Right lobe of liver (tissue), 6 donors: ENCODE measurements at regions not wholly inside any gene's neighbourhood (a gene's known extent, or its start where the extent isn't known, plus 50 kb on each side); places are given as distances from the start of the nearest gene placed in this dataset.

Source experiments
- ATAC-seq, 4 donors: fragments of 200-7000 bp; cut with Tn5 transposase; one replicate each; pipeline ENCODE4 v1.9.1; 2020; ENCODE audit warnings: mild to moderate bottlenecking in 4 of 4, moderate library complexity in 4 of 4
- DNase-seq, 3 donors: peaks; one replicate each; pipeline ENCODE4 v3.0.0-alpha.2; 2020
- H3K27ac ChIP-seq, 3 donors: fragments of 200-600 bp; one replicate each; pipeline ENCODE4 v1.8.0; 2022
- H3K27me3 ChIP-seq, 2 donors: fragments of 200-600 bp; one replicate each; pipeline ENCODE4 v1.8.0; 2022
- H3K36me3 ChIP-seq, 4 donors: fragments of 200-600 bp; sonication (generic) in 1 of 4; one replicate each; pipeline versions ENCODE4 v1.5.1 to v1.8.0; 2017 to 2022; ENCODE audit warnings: control low read depth in 1 of 4
- H3K4me1 ChIP-seq, 4 donors: fragments of 200-600 bp; sonication (generic) in 1 of 4; one replicate each; pipeline versions ENCODE4 v1.5.1 to v1.8.0; 2017 to 2022; ENCODE audit warnings: control low read depth in 1 of 4
- H3K4me3 ChIP-seq, 3 donors: fragments of 200-600 bp; one replicate each; pipeline ENCODE4 v1.8.0; 2022
- H3K9me3 ChIP-seq, 4 donors: fragments of 200-600 bp; sonication (generic) in 1 of 4; one replicate each; pipeline versions ENCODE4 v1.5.1 to v1.8.0; 2017 to 2022; ENCODE audit warnings: control low read depth in 1 of 4
- POLR2A ChIP-seq: fragments of 450-650 bp; IDR thresholded peaks from one replicate; pipeline ENCODE4 v1.6.1; 2017; ENCODE audit warnings: antibody characterized with exemption, mild to moderate bottlenecking
- WGBS: methylation state at CpG from one replicate; pipeline ENCODE4 v1.1.6; 2018; ENCODE audit warnings: low coverage, low lambda C conversion rate; ENCODE audit not compliant: insufficient coverage; ENCODE audit errors: missing lambda C conversion rate; 5-methylcytosine and 5-hydroxymethylcytosine counted together
- intact Hi-C, 2 donors: fragments of 100-400 bp; cut with DNase I; formaldehyde crosslinking; loops; one replicate each; pipeline versions ENCODE4 v1.11.2 to v1.14.1; 2022
- TF ChIP-seq, protein P1 (sequence below), 4 donors: fragments of 200-600 bp in 3 of 4; fragments of 450-650 bp in 1 of 4; IDR thresholded peaks; one replicate each; pipeline versions ENCODE4 v1.5.1 to v1.8.0; 2016 to 2022; ENCODE audit warnings: antibody characterized with exemption in 4 of 4, mild to moderate bottlenecking in 2 of 4
- donor health status: DM: no; HTN: yes; CAD: no.
- donor health status: DM: no; HTN: no; CAD: no.
- donor health status: DM: no; HTN: no; CAD: no.
- donor health status: DM: no; HTN: yes; CAD: no.
- donor health status: DM: no; HTN: yes; CAD: no.

DNA sequence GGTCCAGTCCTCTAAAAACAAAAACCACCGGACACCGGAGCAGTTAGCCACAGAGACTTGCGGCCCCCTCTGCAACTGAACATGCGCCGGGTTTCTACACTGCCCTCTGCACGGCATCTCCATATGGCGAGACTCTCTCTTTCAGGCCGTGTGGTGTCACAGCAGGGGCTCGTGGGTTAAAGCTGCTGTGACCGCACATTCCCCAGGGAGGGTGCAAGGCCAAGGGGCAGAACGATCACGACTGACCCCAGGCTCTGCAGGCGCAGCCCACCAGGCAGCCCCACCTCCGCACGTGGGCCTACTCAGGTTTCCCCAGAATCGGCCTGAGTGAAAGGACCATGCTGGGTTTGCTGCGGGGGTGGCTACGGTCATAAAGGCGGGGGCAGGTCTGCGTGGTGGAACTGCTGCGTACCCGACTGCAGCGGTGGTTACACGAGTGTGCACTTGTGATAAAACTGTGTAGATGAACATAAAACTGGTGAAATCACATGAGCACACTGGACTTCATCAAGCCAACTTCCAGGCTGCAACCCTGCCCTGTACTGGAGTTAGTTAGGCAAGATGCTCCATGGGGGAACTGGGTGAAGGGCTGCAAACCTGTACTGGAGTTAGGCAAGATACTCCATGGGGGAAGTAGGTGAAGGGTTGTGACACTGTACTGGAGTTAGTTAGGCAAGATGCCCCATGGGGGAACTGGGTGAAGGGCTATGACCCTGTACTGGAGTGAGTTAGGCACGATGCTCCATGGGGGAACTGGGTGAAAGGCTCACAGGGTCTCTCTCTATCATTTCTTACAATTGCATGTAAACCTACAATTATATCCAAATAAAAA, 81.4 kb upstream of the PPP2R2D start:
- no peaks in the 10 kb centered on the region for H3K36me3 ChIP-seq
- no peak overlapping the region for H3K4me3 ChIP-seq
- H3K4me1 ChIP-seq: peaks cover 0 to 65% (median 20%) of the 10 kb centered on the region in 4 donors
- ATAC-seq: peak; percentile 65 to 84 (median 74)
- 65% methylated on average over 12 of the region's 25 CpGs for WGBS
- H3K27ac ChIP-seq: peak overlapping the region in 2 of 3 donors; percentile 36 to 48
- intact Hi-C loops: loop anchor here in 1 of 2 donors (10.0 kb wide), 1 partner anchor 345 kb away; no protein-coding TSS in a partner anchor
- H3K9me3 ChIP-seq: no peaks in the 10 kb centered on the region
- no peak for TF ChIP-seq POLR2A
- TF ChIP-seq, protein P1, sequence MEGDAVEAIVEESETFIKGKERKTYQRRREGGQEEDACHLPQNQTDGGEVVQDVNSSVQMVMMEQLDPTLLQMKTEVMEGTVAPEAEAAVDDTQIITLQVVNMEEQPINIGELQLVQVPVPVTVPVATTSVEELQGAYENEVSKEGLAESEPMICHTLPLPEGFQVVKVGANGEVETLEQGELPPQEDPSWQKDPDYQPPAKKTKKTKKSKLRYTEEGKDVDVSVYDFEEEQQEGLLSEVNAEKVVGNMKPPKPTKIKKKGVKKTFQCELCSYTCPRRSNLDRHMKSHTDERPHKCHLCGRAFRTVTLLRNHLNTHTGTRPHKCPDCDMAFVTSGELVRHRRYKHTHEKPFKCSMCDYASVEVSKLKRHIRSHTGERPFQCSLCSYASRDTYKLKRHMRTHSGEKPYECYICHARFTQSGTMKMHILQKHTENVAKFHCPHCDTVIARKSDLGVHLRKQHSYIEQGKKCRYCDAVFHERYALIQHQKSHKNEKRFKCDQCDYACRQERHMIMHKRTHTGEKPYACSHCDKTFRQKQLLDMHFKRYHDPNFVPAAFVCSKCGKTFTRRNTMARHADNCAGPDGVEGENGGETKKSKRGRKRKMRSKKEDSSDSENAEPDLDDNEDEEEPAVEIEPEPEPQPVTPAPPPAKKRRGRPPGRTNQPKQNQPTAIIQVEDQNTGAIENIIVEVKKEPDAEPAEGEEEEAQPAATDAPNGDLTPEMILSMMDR (IDR thresholded peaks at IDR 0.05): no peak
- no peaks in the 10 kb centered on the region for H3K27me3 ChIP-seq
- DNase-seq: peak in 2 of 3 donors; percentile 66 to 89

DNA sequence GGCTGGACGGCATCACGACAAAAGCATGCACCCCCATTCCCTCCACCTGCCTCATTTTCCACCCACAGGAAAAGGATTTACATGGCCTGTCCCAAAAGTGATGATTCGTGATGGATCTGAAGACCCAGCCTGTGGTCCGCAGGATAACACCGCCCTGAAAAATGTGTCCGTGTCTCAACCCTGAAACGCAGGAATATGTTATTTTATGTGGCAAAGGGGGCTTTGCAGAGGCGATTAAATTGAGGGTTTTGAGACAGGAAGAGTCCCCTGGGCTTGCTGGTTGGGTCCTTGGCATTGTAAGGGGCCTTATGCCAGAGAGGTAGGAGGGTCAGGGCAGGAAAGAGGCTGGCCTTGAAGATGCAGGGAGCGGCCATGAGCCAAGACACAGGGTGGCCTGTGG, 80.2 kb upstream of the PPP2R2D start:
- Histone ChIP-seq H3K27ac (peak overlapping the region in 2 of 3 donors; percentile 29 to 37), H3K4me1 (peaks cover 0 to 65% (median 19%) of the 10 kb centered on the region in 4 donors), H3K27me3 (no peaks in the 10 kb centered on the region), H3K36me3 (no peaks in the 10 kb centered on the region), H3K4me3 (no peak overlapping the region), H3K9me3 (no peaks in the 10 kb centered on the region)
- TF ChIP-seq POLR2A: no peak
- TF ChIP-seq, protein P1 (IDR thresholded peaks at IDR 0.05): no peak
- ATAC-seq: no peak
- intact Hi-C loops: no loop called here
- DNase-seq: peak in 1 of 3 donors; percentile 11
- 89% methylated on average over 6 of the region's 9 CpGs for WGBS

DNA sequence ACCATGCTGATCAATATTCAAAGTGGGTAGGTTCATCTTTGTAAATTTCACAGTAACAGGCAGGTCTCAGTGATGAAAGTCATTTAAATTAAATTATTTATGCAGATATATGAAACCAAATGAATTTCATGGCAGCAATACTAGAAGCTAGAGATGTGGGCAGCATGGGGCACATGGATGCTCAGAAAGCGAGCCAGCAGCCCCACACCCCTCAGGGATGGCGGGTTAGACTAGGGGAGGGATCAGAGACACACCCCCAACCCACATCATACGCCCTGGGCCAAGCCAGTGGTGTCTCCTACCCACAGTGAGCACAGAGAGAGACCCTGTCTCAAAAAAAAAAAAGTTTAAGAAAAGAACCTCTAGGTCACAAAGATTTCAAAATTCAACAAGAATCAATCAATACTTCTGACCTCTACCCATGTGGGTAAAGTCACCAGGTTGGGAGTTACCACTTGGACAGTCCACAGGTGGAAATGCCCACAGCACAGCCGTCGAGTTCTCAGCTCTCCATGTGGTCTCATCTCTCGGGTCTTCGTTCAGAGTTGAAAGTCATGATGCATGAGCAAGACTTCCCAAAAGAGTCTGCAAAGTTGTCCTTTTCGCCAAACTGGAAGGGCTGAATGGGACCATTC, 79.3 kb upstream of the PPP2R2D start:
- Histone ChIP-seq H3K9me3 (no peaks in the 10 kb centered on the region), H3K27me3 (no peaks in the 10 kb centered on the region), H3K4me3 (no peak overlapping the region), H3K36me3 (no peaks in the 10 kb centered on the region), H3K27ac (peak overlapping the region in 2 of 3 donors; percentile 29 to 37), H3K4me1 (peaks cover 0 to 72% (median 22%) of the 10 kb centered on the region in 4 donors)
- ATAC-seq (peak; percentile 27 to 61 (median 54)), DNase-seq (peak; percentile 15 to 57 (median 51))
- intact Hi-C loops: no loop called here
- 61% methylated on average over 8 of the region's 8 CpGs for WGBS
- TF ChIP-seq POLR2A: no peak
- TF ChIP-seq, protein P1 (IDR thresholded peaks at IDR 0.05): no peak

DNA sequence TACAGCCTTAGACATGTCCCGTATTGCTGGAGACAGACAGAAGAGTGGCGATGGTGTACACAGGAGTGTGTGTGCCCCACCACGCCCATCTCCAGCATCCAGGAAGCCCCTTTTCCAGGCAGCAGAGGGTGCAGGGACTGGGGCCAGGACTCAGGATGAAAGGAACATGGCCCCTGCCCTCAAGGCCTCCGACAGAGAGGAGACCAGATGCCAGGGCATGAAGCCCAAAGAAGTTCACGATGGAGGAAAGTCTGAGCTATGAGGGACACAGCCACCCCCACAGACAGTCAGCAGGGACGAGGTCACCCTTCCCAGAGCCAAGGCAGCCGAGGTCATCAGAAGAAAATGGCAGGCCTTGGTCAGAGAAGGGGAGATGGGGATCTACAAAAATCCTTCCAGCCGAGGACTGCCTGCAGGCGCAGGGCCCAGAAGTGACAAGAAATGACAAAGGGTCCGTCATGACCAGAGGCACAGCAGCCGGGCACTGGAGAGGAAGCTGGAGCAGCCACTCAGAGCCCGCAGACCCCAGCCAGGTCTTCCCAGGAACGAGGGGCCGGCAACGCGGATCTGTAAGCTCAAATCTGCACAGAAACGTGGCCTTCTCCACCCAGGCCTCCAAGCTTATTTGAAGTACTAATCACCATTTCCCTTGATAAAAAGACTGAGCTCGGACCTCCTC, 78.7 kb upstream of the PPP2R2D start:
- DNase-seq: peak; percentile 6 to 46 (median 41)
- intact Hi-C loops: no loop called here
- TF ChIP-seq POLR2A: no peak
- TF ChIP-seq, protein P1 (IDR thresholded peaks at IDR 0.05): no peak
- no peak overlapping the region for H3K27ac ChIP-seq
- no peak overlapping the region for H3K4me3 ChIP-seq
- no peaks in the 10 kb centered on the region for H3K36me3 ChIP-seq
- no peaks in the 10 kb centered on the region for H3K9me3 ChIP-seq
- H3K27me3 ChIP-seq: no peaks in the 10 kb centered on the region
- 80% methylated on average over 12 of the region's 18 CpGs for whole genome bisulfite sequencing
- peaks cover 0 to 75% (median 22%) of the 10 kb centered on the region in 4 donors for H3K4me1 ChIP-seq
- ATAC-seq: peak in 1 of 4 donors; percentile 5
